NT2/D1 (cell line): ENCODE measurements at regions not wholly inside any gene's neighbourhood (a gene's known extent, or its start where the extent isn't known, plus 50 kb on each side); places are given as distances from the start of the nearest gene placed in this dataset.
"Not testable (repeated sequence)": the region's sequence is repeated elsewhere in the genome, so short reads cannot be mapped to it uniquely, and the experiment has no call there.

Experiments
- DNase-seq: peaks from one replicate; pipeline ENCODE4 v3.0.0-alpha.2; 2011; ENCODE audit warnings: low read depth, low spot score
- H3K27me3 ChIP-seq: 2 replicates; pipeline ENCODE4 v1.6.0; 2011; ENCODE audit warnings: mild to moderate bottlenecking; ENCODE audit not compliant: insufficient read length, insufficient read depth
- H3K36me3 ChIP-seq: 2 replicates; pipeline ENCODE4 v1.6.1; 2011; ENCODE audit warnings: mild to moderate bottlenecking, low read length, mixed read lengths; ENCODE audit not compliant: insufficient read depth, insufficient read length
- H3K4me1 ChIP-seq: 2 replicates; pipeline ENCODE4 v1.5.1; 2011; ENCODE audit not compliant: insufficient read depth, insufficient read length
- H3K4me3 ChIP-seq: 2 replicates; pipeline ENCODE4 v1.5.1; 2011; ENCODE audit warnings: low read depth; ENCODE audit not compliant: insufficient read length
- H3K9ac ChIP-seq: 2 replicates; pipeline ENCODE4 v1.6.0; 2011; ENCODE audit warnings: low read depth; ENCODE audit not compliant: insufficient read length
- H3K9me3 ChIP-seq: 2 replicates; pipeline ENCODE4 v1.5.1; 2011; ENCODE audit warnings: mild to moderate bottlenecking, low read length; ENCODE audit not compliant: insufficient read depth
- SUZ12 ChIP-seq: IDR thresholded peaks from 2 replicates; pipeline ENCODE4 v1.6.1; 2011; ENCODE audit not compliant: insufficient read length, insufficient read depth; ENCODE audit errors: extremely low read depth
- YY1 ChIP-seq: IDR thresholded peaks from 2 replicates; pipeline ENCODE4 v1.6.1; 2011; ENCODE audit not compliant: insufficient read length, insufficient read depth
- ZNF274 ChIP-seq: IDR thresholded peaks from 2 replicates; pipeline ENCODE4 v1.6.1; 2011; ENCODE audit warnings: mild to moderate bottlenecking, low read depth, low read length

GRCh38 chr10:117621795-117622420, 79.4 kb downstream of the EMX2 start:
- H3K36me3 ChIP-seq, result no peaks in the 10 kb centered on the region
- H3K27me3 ChIP-seq, result no peaks in the 10 kb centered on the region
- H3K9ac ChIP-seq, result no peak overlapping the region
- DNase-seq, result no peak
- H3K4me1 ChIP-seq, result no peaks in the 10 kb centered on the region
- no peak for TF ChIP-seq YY1
- TF ChIP-seq ZNF274, result no peak
- TF ChIP-seq SUZ12, result no peak
- H3K4me3 ChIP-seq, result no peak overlapping the region
- H3K9me3 ChIP-seq, result peaks cover 7% of the 10 kb centered on the region; the same call in 1 of the 2 replicates

- peaks cover 7% of the 10 kb centered on the region; the same call in 1 of the 2 replicates for H3K9me3 ChIP-seq
- no peak overlapping the region for H3K4me3 ChIP-seq
- TF ChIP-seq SUZ12, result no peak
- TF ChIP-seq ZNF274, result no peak
- TF ChIP-seq YY1, result no peak
- H3K36me3 ChIP-seq, result no peaks in the 10 kb centered on the region
- no peak overlapping the region for H3K9ac ChIP-seq
- DNase-seq, result no peak
- no peaks in the 10 kb centered on the region for H3K27me3 ChIP-seq
- H3K4me1 ChIP-seq, result no peaks in the 10 kb centered on the region
Measured at GRCh38 chr10:117622471-117623184, 80.1 kb downstream of the EMX2 start.

DNA sequence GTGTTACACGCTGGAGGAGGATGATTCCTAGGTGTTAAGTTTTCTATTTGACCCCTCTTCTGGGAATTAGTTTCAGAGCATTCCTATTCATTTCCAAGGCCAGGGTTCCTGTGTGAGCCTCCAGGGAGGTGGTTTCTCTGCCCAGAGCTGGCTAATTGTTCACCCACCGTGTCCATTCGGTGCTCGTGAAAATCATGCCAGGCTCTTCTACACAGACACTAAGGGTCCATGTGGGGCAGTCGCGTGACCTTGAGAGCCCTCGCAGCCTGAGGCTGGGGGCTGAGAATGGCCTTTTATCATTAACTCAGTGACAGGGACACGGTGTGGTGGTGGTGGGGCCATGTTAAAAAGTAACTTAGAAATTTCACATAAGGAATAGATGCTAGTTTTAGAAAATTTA, 83.7 kb downstream of the EMX2 start:
- TF ChIP-seq ZNF274 (no peak), YY1 (no peak), SUZ12 (no peak)

DNA sequence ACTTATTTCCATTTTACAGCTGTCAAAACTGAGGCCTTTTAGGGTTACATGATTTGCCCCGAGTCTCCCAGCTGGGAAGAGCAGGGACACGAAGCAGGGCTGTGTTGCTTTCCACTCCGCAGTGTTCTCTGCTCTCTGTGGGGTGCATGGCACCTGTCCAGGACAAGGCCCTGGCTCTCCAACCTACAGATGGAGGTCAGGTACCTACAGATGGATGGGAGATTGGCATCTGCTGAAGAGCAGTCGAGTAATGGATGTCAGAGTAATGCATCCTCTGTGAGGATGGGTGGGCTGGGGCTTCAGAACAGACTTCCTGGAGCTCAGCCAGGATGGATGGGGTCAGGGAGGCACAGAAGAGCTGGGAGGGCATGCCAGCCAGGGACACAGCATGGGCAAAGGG, 85.0 kb downstream of the EMX2 start:
- TF ChIP-seq ZNF274, result no peak
- no peak for TF ChIP-seq SUZ12
- TF ChIP-seq YY1, result no peak
- peaks cover 7% of the 10 kb centered on the region; the same call in 1 of the 2 replicates for H3K9me3 ChIP-seq
- no peaks in the 10 kb centered on the region for H3K27me3 ChIP-seq
- H3K9ac ChIP-seq, result no peak overlapping the region
- no peak overlapping the region for H3K4me3 ChIP-seq
- no peaks in the 10 kb centered on the region for H3K4me1 ChIP-seq
- no peaks in the 10 kb centered on the region for H3K36me3 ChIP-seq
- DNase-seq, result no peak

More for the DNA sequence above, 83.7 kb downstream of the EMX2 start:
- Histone ChIP-seq H3K4me3 (no peak overlapping the region), H3K27me3 (no peaks in the 10 kb centered on the region), H3K9me3 (peaks cover 7% of the 10 kb centered on the region; the same call in 1 of the 2 replicates), H3K4me1 (no peaks in the 10 kb centered on the region), H3K36me3 (no peaks in the 10 kb centered on the region), H3K9ac (no peak overlapping the region)
- no peak for DNase-seq

DNA sequence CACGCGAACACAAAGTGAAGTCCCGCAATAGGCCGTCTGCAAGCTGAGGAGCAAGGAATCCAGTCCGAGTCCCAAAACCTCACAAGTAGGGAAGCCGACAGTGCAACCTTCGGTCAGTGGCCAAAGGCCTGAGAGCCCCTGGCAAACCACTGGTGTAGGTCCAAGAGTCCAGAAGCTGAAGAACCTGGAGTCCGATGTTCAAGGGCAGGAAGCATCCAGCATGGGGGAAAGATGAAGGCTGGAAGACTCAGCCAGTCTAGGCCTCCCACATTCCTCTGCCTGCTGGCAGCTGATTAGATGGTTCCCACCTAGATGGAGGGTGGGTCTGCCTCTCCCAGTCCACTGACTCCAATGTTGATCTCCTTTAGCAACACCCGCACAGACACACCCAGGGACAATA, 87.2 kb downstream of the EMX2 start:
- H3K9ac ChIP-seq, H3K9me3 ChIP-seq, H3K27me3 ChIP-seq, H3K4me3 ChIP-seq, H3K36me3 ChIP-seq, DNase-seq, H3K4me1 ChIP-seq: not testable (repeated sequence)

GRCh38 chr10:117631276-117632145, 89.0 kb downstream of the EMX2 start:
- Histone ChIP-seq H3K27me3 (no peaks in the 10 kb centered on the region), H3K36me3 (no peaks in the 10 kb centered on the region), H3K4me1 (no peaks in the 10 kb centered on the region), H3K9ac (no peak overlapping the region), H3K9me3 (no peaks in the 10 kb centered on the region), H3K4me3 (no peak overlapping the region)
- TF ChIP-seq SUZ12 (no peak), YY1 (no peak), ZNF274 (no peak)
- DNase-seq, result no peak

DNA sequence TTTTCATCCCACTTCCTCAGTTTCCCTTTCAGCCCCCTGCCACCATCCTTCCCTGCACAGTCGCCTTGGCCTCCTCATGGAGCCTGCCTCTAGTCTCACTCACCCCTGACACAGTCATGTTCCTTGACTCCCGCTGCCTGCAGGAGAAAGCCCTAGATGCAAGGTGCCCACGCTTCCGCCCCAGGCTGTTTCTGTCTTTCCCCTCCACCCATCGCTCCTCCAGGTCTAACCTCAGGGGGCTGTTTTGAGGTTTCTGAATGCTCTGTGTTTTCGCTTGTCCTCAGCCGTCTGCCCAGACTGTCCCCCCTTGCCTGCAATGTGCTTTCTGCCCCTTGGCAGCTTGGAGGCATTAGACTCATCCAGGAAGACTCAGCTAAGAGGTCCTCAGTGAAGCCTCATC, 89.9 kb downstream of the EMX2 start:
- H3K9me3 ChIP-seq, result no peaks in the 10 kb centered on the region
- H3K9ac ChIP-seq, result no peak overlapping the region
- H3K4me3 ChIP-seq, result no peak overlapping the region
- no peak for TF ChIP-seq YY1
- no peak for TF ChIP-seq ZNF274
- no peak for TF ChIP-seq SUZ12
- H3K4me1 ChIP-seq, result no peaks in the 10 kb centered on the region
- no peaks in the 10 kb centered on the region for H3K27me3 ChIP-seq
- no peak for DNase-seq
- no peaks in the 10 kb centered on the region for H3K36me3 ChIP-seq
